Pons (tissue), 1 donor: ENCODE measurements at regions not wholly inside any gene's neighbourhood (a gene's known extent, or its start where the extent isn't known, plus 50 kb on each side); places are given as distances from the start of the nearest gene placed in this dataset.
A peak's percentile ranks its signal among the peaks of the same experiment; 100 is the strongest.

Experiments
- DNase-seq: peaks from one replicate; pipeline ENCODE4 v3.0.0-alpha.2; 2016; ENCODE audit warnings: low spot score

DNA sequence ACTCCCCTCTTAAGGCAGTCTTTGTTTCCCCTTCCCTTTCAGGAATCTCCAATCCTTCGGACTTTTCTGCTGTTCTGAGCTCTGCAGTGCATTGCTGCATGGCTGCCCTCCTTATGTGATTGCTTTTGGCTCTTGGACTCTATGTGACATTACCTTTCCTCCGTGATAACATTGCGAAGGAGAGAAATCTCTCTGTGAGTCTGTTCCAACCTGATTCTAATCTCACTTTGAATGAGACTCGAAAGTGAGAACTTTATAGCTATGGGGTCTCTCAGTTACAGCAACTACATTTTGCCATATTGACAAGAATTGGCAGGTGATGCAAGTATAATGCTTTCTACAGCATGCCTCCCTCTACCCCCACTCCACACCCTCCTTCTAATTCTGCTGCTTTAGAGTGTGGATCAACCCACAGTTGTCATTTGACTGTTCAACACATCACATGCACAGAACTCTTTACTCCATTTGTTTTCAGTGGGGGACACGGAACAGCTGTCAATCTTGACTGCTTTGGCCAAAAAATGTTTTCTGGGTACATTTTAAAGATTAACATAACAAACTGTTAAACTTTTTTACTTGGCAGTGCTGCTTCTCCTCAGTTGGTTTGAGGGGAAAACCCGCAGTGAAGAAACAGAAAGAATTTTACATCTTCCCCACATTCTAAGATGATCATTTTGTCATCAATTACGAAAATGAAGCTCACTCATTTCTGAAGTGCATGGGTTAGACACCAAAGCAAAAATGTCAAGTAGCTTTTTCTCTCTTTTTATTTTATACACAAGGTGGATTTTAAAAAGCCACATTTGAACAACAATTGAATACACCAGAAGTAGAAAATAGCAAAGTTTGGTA, 125.5 kb upstream of the RMST start:
- no peak for DNase-seq

DNA sequence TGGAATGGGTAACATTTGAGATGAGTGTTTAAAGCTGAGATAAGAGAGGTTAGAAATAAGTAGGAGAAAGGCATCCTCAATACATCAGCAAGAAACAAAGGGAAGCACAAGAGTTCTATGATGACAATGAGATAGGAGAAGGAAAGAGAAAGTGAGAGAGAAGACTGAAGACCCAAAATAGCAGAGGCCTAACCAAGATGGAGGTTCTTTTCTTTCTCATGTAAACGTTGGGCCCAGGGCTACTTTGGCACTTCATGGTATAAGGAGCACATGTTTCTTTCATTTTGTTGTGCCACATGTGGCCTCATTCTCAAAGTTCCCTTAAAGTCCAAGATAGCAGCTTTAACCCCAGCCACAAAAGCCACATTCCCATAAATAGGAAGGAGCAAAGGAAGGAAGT, 120.5 kb upstream of the RMST start:
- no peak for DNase-seq

DNA sequence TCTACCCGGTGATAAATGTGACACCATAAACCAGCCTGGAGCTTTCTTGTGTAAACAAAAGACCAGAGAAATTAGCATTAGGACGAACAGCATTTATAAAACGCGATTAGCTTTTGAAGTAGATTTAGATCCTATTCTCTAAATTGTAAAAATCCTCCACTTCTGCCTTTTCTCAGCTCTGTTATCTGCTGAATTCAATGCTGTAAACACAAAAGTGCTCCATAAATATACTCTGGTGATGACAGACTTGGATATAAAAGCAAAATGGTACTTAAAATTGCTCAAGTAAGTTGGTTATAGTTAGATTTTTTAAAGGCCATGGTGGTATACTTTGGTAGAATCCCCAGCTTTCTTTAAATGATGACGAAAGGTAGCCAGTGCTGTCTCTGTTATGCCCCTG, 114.6 kb upstream of the RMST start:
- no peak for DNase-seq

DNA sequence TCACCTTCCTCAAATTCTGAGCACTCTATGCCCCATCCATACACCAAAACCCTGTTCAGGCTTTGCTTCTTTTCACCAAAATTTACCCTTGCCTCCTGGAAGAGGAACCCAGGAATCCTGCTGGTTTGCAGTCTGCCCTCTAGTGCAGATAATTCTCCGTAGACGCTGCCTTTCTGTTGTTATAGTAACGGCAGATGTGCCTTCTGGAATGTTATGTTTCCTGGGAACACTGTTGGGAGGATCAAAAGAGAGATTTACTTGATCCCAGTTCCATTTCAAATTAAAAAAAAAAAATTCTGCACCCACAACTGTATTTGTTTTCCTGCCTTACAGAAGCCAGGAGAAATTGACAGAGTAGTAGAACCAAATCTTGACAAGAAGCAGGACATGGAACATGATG, 104.2 kb upstream of the RMST start:
- no peak for DNase-seq

DNA sequence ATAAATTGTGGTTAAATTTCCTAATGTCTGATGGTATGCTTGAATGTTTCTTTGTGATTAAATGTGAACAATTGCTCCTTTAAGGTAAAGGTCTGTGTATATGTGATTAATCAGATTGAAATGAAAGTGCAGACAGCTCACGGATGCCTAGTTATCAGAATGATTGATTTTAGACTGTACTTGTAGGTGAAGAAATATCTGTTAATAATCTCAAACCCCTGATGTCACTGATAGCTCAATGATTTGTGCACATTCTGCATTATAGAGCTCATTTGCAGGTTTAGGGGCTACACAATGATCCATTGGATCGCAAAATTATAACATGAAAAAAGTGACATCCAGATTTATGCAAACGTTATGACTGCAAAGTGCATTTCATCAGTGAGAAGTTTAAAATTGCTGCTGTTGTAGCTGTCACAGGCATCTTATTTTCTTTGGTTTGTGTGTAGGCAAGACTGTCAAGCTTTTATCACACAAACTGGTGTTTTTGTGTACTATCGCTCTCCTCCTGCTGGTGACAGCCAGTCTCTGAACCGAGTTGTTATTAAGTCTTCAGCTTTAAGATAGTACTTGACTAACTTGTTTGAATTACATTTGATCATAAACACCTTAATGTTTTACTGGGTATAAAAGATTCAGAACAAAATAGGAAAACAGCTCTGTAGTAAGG, 103.4 kb upstream of the RMST start:
- no peak for DNase-seq

DNA sequence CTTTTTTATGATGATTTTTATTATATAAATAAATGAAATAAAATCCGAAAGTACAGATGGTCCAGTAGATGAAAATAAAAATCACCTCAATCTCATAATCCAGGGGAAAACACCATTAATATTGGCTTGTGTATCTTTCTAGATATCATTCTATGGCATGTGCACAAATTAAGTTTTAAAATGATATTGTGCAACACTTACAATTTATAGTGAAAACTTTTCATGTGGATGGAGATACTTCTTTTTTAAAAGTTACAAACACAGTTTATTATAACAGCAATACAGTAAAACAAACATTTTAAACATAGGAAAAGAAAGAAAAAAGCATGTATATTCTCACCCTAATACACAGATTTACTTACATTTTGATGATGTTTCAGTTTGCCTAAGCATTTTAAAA, 98.9 kb upstream of the RMST start:
- DNase-seq, result no peak

DNA sequence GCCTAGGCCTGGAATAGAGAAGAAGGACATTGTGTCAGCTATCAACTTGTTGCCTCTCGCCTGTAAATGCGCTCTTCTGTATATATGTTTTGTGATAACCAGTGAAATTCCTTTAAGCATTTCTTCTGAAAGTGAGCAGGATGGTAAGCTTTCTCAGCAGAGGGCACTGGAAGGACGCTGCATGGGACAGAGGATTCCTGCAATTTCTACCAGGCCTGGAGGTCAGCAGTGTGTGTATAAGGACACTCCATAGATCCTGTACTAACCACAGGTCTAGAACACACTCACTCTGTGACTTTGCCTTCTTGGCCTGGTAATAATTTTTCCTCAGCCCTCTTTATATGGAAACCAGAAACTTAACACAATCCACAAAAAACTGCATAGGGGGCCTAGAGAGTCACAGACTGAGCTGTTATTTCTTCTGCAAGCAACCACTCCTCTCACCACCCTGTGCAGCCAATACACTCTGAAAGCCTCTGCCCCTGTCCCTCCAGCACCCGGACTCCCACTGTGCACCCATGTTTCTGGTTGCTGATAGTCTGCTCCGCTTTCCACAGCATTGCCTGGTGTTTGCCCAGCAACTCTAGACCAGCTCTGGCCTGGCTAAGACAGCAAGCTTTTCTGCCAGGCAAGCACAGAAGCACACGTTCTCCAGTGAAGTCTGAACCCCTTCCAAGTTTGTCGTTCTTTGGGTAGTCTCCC, 94.0 kb upstream of the RMST start:
- DNase-seq, result no peak

DNA sequence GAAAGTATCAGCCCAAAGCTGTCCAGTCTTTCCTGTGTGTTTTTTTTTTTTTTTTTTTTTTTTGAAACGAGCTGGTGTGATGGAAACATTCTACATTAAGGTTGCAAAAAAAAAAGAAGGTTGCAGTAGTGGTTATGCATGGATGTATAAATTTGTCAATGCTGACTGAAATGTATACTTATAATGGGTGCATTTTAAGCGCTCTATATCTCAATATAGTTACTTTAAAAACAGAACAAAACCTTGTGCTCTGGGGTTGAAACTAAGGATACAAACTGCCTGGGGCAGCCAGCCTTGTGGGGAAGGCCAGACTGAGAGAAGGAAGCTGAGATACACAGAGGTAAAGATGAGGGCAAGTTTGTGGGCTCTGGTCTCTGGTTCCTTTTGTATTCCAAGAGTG, 87.3 kb upstream of the RMST start:
- no peak for DNase-seq

DNA sequence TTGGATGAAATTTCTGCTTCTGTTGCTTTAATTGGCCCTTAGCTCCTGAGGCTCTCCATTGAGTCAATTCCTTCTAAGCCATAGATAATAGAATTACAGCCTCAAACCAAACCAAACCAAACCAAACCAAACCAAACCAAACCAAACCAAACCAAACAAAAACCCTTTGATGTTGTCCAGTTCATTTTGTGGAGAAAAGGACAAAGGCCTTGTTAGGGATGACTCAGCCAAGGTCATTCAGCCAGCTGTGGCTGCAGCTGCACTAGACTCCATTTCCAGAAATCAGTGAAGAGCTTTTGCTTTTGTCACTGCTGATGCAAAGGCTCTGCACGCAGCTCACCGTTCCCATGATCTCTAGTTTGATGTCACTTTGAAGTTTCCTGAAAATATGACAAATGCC, 82.2 kb upstream of the RMST start:
- peak; percentile 35 for DNase-seq

DNA sequence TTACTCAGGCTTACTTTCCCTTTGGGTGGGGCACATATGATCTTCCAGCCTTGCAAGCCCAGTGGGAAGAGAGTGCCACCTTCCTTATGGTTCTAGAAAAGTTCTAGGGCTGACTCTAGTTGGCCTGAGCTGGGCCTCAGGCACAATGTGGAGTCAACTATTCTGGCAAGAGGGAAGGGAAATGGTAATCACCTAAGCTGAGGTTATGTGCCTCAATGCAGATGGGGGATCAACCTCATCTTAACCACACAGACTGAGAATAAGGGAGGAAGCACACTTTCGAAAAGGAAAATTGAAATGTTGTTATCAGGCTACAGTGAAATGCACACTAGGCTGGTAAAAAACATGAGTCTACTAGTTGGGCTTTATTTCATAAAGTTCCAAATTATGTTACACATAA, 77.5 kb upstream of the RMST start:
- DNase-seq, result no peak

DNA sequence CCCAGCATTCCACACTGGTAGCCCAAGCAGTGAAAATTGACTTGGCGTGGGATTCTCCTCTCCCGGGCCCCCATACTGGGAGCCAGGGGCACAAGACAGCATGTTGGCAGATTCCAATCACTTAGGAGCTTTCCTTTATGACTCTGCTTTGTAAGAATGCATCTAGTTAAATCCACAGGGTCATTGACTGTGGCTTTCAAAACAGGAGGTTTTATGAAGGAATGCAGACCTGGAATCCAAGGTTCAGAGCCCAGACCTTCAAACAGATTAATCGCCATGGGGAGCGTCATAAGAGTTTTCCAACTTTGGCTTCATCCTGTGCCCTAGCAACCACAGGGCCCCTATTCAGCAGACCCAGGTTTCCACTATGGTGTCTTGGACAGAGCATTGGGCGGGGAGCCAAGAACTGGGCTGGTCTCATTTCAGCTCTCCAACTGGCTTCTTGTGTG, 76.4 kb upstream of the RMST start:
- DNase-seq, result peak; percentile 25

DNA sequence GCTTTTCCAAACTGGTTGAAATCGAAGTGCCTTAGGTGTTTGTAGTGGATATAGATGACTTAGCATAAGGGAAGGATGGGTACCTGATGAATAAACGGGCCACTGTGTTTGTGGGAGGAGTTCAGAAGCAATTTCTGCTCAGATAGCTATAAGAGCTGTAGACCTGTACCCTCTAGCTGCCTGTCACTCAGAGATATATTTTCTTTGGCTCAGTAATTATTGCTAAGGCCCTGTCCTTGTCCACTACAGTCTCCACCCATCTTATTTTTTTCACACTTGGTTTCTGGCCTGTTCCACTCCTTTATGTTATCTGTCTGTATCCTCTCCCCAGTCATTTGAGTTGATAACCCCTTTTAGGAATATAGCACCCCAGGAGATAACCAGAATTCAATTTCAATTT, 74.8 kb upstream of the RMST start:
- DNase-seq, result no peak

DNA sequence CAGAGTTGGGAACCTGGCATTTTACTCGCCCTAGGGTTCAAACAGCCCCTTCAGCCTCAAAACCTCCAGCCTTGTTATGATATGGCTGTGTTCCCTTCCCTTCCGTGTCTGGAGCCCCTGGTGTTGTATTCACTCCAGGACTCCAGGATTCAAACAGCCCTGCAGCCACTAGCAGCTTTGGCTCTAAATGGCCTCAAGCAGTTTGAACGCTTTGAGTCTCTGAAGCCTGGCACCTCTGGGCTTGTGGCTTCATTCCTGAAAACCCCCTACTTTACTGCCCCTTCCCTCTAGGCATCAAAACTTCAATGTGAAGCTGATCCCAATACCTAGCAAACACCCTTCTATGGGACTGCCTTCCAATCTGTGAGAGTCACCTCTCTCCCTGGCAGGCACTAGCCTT, 67.9 kb upstream of the RMST start:
- DNase-seq, result no peak

DNA sequence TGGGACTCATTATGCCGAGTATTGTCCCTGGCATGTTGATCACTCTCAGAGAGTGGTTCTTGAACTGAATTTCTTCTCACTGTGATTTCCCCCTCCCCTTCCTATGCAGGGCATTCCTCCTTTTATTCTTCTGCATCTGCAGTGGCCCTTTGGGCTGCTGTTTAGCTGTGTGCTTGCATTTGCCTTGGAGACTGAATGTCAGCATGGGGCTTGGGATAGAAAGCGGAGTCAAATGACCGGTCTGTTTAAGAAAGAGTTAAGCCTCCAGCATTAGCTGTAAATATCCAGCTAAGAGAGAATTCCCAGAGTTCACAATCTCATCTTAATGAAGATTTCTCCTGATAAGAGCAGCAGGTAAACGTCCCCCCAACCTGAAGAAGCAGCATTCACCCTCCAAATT, 65.6 kb upstream of the RMST start:
- no peak for DNase-seq

DNA sequence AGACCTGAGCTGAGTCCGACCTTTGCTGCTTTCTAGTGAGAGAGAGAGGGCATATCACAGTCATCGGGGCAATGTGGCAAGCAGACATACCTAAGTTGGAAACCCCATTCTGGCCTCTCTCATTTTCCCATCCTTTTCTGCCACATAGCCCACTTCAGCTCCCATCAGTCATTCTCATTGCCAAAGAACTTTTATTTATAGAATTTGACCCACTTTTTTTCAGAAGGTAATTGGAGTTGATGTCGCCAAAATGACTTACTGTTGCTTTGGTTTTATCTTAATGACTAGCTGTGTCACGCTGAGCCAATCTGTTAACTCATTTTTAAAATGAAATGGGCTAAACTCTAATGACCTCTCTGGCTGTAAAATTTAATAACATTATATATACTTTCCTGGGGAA, 63.9 kb upstream of the RMST start:
- DNase-seq, result no peak

DNA sequence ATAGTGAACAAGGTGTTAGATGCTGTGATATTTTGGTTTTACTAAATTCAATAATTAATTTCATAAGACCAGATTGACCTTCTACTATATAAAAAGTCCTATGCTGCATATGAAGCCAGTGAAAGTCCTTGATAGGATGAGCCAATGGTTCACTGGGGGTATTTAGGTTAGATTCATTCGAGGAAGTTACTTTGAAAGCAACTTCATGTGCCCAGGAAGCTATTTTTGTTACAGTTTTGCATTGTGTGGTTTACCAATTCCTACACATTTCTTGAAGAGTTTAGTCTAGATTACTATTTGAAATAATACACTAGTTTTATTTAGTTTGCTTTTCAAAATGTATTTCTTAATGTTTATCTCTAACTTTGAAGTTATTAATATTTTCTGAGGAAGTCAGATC, 58.5 kb upstream of the RMST start:
- no peak for DNase-seq

DNA sequence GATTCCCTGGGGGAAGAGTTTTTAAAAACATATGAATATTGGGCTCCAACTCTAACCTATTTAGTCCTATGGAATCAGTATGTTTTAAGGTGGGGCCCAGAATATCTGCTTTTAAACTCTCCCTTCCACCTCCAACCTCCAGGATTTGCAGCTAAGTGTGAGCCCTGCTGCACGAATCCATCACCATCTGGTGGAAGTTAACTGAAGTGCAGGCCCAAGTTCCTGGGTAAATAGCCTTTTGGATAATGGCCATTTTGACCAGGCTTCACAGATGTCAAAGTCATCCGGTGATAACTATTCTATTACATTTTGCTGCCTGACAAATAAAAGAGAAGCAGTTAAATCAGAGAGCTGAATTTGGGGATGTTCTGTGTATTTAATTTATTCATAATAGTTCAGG, 58.1 kb upstream of the RMST start:
- DNase-seq, result peak; percentile 55

DNA sequence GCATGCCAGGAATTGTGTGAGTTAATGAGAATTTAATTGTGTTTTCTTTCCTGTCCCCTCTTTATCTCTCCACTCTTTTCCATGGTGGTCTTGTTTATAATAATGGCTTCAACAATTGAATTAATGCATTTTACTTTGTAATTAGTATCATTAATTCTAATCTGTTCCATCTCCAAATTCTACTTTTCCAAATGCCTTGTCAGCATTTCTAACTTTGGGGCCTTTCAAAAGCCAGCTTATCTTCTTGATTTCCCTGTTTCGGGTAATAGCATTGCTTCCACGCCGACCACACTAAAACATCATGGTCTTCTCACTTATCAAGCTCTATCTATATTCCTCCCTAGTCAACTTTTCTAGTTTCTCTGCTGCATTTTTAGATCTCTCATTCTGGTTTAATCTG, 54.2 kb upstream of the RMST start:
- DNase-seq, result no peak

DNA sequence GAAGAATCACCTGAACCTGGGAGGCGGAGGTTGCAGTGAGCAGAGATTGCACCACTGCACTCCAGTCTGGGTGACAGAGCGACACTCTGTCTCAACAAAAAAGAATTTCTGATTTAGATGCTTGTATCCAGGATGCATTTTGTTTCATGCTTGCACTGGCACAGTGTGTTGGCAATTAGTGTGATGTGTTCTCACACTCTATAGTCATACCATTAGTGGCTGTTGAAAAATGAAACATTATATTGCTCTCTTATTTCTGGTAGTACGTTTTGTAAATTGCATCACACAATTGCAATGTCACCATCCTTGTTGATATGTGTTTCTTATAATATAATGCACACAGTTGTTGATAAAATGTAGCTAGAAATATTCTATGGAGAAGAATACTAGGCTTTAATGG, 51.3 kb upstream of the RMST start:
- no peak for DNase-seq
